ENCODE measurements at regions not wholly inside any gene's neighbourhood (a gene's known extent, or its start where the extent isn't known, plus 50 kb on each side); places are given as distances from the start of the nearest gene placed in this dataset.

- TF ChIP-seq CTCF (IDR thresholded peaks at IDR 0.05; ENCODE audit: poor library complexity, severe bottlenecking): no peak
- DNase-seq (ENCODE audit: low spot score): no peak
- H3K27ac ChIP-seq (ENCODE audit: poor library complexity, severe bottlenecking): no peak overlapping the region
- no peaks in the 10 kb centered on the region for H3K9me3 ChIP-seq (ENCODE audit: severe bottlenecking)
- H3K4me3 ChIP-seq (ENCODE audit: severe bottlenecking): no peak overlapping the region
- no peak for ATAC-seq (ENCODE audit: low read depth)
- H3K27me3 ChIP-seq (ENCODE audit: insufficient read depth, poor library complexity, severe bottlenecking): no peaks in the 10 kb centered on the region
- H3K4me1 ChIP-seq (ENCODE audit: insufficient read depth, poor library complexity, severe bottlenecking): peaks cover 20% of the 10 kb centered on the region
- H3K36me3 ChIP-seq (ENCODE audit: low read depth): no peaks in the 10 kb centered on the region
These were observed 50.7 kb upstream of the INSYN1 start for GRCh38 chr15:73803806-73804205.

DNA sequence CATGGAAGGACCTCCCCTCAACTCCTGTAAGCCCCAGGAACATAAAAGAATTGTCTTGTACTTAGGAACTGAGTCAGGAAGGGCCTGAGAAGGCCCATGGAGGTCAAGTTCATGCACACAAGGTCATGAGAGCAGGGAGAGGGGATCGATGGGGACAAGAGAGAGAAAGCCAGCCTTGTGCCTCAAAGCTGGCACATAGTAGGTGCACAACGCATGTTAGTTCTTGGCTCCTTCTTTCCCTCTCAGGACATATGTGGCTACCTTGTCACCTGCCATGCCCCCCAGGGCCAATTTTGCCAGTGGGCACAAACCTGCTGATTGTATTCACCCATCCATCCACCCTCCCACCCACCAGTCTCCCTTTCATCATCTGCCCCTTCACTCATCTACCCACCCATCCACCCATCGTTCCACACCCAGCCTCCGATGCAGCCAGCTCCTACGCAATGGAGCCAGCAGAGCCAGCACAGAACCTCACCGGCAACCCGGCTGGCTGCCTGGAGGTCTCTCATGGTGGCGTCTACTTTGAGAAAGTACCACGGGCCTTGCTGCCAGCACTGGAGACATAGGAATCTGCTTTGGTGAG lies 52.4 kb upstream of the INSYN1 start:
- ATAC-seq (ENCODE audit: low read depth): no peak
- Histone ChIP-seq H3K36me3 (ENCODE audit: low read depth) (no peaks in the 10 kb centered on the region), H3K4me1 (ENCODE audit: insufficient read depth, poor library complexity, severe bottlenecking) (peaks cover 9% of the 10 kb centered on the region), H3K4me3 (ENCODE audit: severe bottlenecking) (no peak overlapping the region), H3K9me3 (ENCODE audit: severe bottlenecking) (no peaks in the 10 kb centered on the region), H3K27ac (ENCODE audit: poor library complexity, severe bottlenecking) (no peak overlapping the region), H3K27me3 (ENCODE audit: insufficient read depth, poor library complexity, severe bottlenecking) (no peaks in the 10 kb centered on the region)
- no peak for DNase-seq (ENCODE audit: low spot score)
- no peak for TF ChIP-seq CTCF (IDR thresholded peaks at IDR 0.05; ENCODE audit: poor library complexity, severe bottlenecking)

DNA sequence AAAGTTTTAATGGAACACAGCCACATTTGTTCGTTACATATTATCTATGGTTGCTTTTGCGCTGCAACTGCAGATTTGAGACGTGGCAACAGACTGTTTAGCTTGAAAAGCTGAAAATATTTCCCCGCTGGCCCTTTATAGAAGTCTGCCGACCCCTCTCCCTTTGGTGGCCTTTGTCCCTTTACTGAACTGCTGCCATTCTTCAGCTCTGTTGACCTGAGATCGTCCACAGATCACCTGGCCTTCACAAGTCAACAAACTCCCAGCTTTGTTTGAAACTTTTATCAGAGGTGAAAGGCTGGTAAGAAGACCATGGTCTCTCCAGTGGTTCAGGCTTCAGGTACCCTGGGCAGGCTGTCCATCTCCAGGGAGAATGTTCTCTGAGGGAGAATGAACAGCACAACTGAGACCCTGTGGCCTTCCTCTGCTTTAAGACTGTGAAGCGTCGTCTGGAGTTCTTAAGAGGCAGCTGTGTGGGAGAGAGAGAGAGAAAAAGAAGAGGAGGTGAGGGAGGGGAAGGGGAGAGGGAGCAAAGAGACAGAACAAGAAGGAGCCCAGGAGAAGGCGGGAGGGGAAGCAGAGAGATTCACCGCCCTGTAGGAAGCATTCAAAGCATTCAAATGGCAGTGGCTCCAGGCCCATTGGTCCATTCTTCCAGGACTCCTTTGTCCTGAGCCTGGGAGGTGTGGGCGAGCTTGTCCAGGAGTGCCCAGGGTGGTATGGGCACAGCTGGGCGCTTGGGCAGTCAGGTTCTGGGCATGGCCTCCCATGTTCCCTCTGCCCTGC lies 53.7 kb upstream of the INSYN1 start:
- ATAC-seq (ENCODE audit: low read depth) (no peak), DNase-seq (ENCODE audit: low spot score) (no peak)
- H3K4me1 ChIP-seq (ENCODE audit: insufficient read depth, poor library complexity, severe bottlenecking): no peaks in the 10 kb centered on the region
- no peaks in the 10 kb centered on the region for H3K9me3 ChIP-seq (ENCODE audit: severe bottlenecking)
- no peaks in the 10 kb centered on the region for H3K27me3 ChIP-seq (ENCODE audit: insufficient read depth, poor library complexity, severe bottlenecking)
- H3K4me3 ChIP-seq (ENCODE audit: severe bottlenecking): no peak overlapping the region
- H3K36me3 ChIP-seq (ENCODE audit: low read depth): no peaks in the 10 kb centered on the region
- TF ChIP-seq CTCF (IDR thresholded peaks at IDR 0.05; ENCODE audit: poor library complexity, severe bottlenecking): no peak
- H3K27ac ChIP-seq (ENCODE audit: poor library complexity, severe bottlenecking): no peak overlapping the region

DNA sequence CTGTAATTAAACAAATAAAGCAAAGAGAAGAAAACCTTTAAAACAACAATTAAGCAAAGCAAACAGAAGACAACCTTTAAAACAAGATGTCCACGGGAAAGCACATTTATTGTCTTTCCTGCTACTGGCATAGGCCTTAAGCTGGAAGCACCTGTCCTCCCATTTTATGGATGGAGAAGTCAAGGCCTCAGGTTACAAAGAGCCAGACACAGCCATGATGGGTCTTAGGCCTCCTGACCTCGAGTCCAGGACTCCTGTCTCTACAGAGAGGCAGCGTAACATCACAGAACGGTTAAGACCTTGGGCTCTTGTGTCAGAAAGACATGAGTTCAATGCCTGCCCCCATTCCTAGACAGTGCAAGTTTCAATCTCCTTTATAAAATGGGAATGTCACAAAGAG lies 54.7 kb upstream of the INSYN1 start:
- no peak overlapping the region for H3K4me3 ChIP-seq (ENCODE audit: severe bottlenecking)
- no peaks in the 10 kb centered on the region for H3K4me1 ChIP-seq (ENCODE audit: insufficient read depth, poor library complexity, severe bottlenecking)
- H3K27me3 ChIP-seq (ENCODE audit: insufficient read depth, poor library complexity, severe bottlenecking): no peaks in the 10 kb centered on the region
- ATAC-seq (ENCODE audit: low read depth) (no peak), DNase-seq (ENCODE audit: low spot score) (no peak)
- H3K36me3 ChIP-seq (ENCODE audit: low read depth): no peaks in the 10 kb centered on the region
- no peaks in the 10 kb centered on the region for H3K9me3 ChIP-seq (ENCODE audit: severe bottlenecking)
- TF ChIP-seq CTCF (IDR thresholded peaks at IDR 0.05; ENCODE audit: poor library complexity, severe bottlenecking): no peak
- no peak overlapping the region for H3K27ac ChIP-seq (ENCODE audit: poor library complexity, severe bottlenecking)
